Heart right ventricle (tissue), 16 donors: ENCODE measurements at regions not wholly inside any gene's neighbourhood (a gene's known extent, or its start where the extent isn't known, plus 50 kb on each side); places are given as distances from the start of the nearest gene placed in this dataset.

Experiments
- ATAC-seq, 8 donors: fragments of 200-7000 bp; cut with Tn5 transposase; one replicate each; pipeline ENCODE4 v1.9.1; 2020; ENCODE audit warnings: mild to moderate bottlenecking in 8 of 8, moderate library complexity in 8 of 8, moderate number of reproducible peaks in 1 of 8
- DNase-seq, 2 donors: peaks; one replicate each; pipeline ENCODE4 v3.0.0-alpha.2; 2020
- H3K27ac ChIP-seq, 10 donors: fragments of 200-600 bp; sonication (generic) in 2 of 10; one replicate each; pipeline versions ENCODE4 v1.5.0 to v1.8.0; 2020 to 2022; ENCODE audit warnings: mild to moderate bottlenecking in 3 of 10
- H3K27me3 ChIP-seq, 7 donors: fragments of 200-600 bp; one replicate each; pipeline ENCODE4 v1.8.0; 2021 to 2022; ENCODE audit warnings: mild to moderate bottlenecking in 2 of 7
- H3K36me3 ChIP-seq, 9 donors: fragments of 200-600 bp; sonication (generic) in 1 of 9; one replicate each; pipeline versions ENCODE4 v1.5.0 to v1.8.0; 2020 to 2022; ENCODE audit warnings: mild to moderate bottlenecking in 2 of 9
- H3K4me1 ChIP-seq, 9 donors: fragments of 200-600 bp; sonication (generic) in 1 of 9; one replicate each; pipeline versions ENCODE4 v1.5.0 to v1.8.0; 2020 to 2022; ENCODE audit warnings: mild to moderate bottlenecking in 4 of 9
- H3K4me3 ChIP-seq, 10 donors: fragments of 200-600 bp; sonication (generic) in 2 of 10; one replicate each; pipeline versions ENCODE4 v1.5.0 to v1.8.0; 2020 to 2022; ENCODE audit warnings: mild to moderate bottlenecking in 7 of 10, moderate library complexity in 2 of 10
- H3K9me3 ChIP-seq, 11 donors: fragments of 200-600 bp in 10 of 11; sonication (generic) in 2 of 11; one replicate each; pipeline versions ENCODE4 v1.5.0 to v1.8.0; 2013 to 2022; ENCODE audit warnings: mild to moderate bottlenecking in 2 of 11, control low read depth in 1 of 11, moderate library complexity in 1 of 11
- WGBS, 2 donors: extraction: QIAGEN DNeasy Blood & Tissue Kit; methylation state at CpG; one replicate each; pipeline ENCODE4 v1.1.7; 2013; ENCODE audit warnings: inconsistent platforms in 1 of 2; 5-methylcytosine and 5-hydroxymethylcytosine counted together
- intact Hi-C, 10 donors: fragments of 100-400 bp; cut with DNase I; formaldehyde crosslinking; loops; one replicate each; pipeline versions ENCODE4 v1.11.1 to v1.14.2; 2022
- TF ChIP-seq, protein P1 (sequence below), 9 donors: fragments of 200-600 bp; sonication (generic) in 2 of 9; IDR thresholded peaks; one replicate each; pipeline versions ENCODE4 v1.5.0 to v1.8.0; 2021 to 2022; ENCODE audit warnings: antibody characterized with exemption in 9 of 9, mild to moderate bottlenecking in 5 of 9, moderate library complexity in 1 of 9
- donor health status: Arrhythmogenic right ventricular cardiomyopathy.
- donor health status: ischemic (EF 13 %, LVEDD 7.1; RV severe dilation, severe dysfunction).
- donor health status: healthy with polysubstance abuse.
- donor health status: DM: no; HTN: yes; CAD: no.
- donor health status: DM: no; HTN: no; CAD: no.
- donor health status: ischemic (EF 25% LVEDD 6.9; RV normal size, moderate dysfunction).
- donor health status: ischemic (EF 25% LVEDD 5.7; RV mildly dilated, moderate dysfunction).
- donor health status: healthy.
- donor health status: DM: yes; HTN: yes; CAD: no.
- donor health status: Ischemic cardiomyopathy.
- donor health status: ischemic (EF 35%, LVEDD 5.7; RV mildly dilated, moderate dysfunction).
- donor health status: nonischemic (EF 11% LVEDD 7.7; RV severe dilation, severe dysfunction).
- donor health status: DM: yes; HTN: yes; CAD: no.
- donor health status: PGD.
- donor health status: ischemic (EF 29% LVEDD 5.4; RV normal size, mild dysfunction).
- donor health status: nonischemic (EF 23%, LVEDD 6.1; RV moderate dilation, normal function).

- TF ChIP-seq, protein P1, sequence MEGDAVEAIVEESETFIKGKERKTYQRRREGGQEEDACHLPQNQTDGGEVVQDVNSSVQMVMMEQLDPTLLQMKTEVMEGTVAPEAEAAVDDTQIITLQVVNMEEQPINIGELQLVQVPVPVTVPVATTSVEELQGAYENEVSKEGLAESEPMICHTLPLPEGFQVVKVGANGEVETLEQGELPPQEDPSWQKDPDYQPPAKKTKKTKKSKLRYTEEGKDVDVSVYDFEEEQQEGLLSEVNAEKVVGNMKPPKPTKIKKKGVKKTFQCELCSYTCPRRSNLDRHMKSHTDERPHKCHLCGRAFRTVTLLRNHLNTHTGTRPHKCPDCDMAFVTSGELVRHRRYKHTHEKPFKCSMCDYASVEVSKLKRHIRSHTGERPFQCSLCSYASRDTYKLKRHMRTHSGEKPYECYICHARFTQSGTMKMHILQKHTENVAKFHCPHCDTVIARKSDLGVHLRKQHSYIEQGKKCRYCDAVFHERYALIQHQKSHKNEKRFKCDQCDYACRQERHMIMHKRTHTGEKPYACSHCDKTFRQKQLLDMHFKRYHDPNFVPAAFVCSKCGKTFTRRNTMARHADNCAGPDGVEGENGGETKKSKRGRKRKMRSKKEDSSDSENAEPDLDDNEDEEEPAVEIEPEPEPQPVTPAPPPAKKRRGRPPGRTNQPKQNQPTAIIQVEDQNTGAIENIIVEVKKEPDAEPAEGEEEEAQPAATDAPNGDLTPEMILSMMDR (IDR thresholded peaks at IDR 0.05) = no peak
- no peak for ATAC-seq
- 85 to 96% methylated on average over 5 of the region's 5 CpGs for WGBS, 2 donors
- no peaks in the 10 kb centered on the region for H3K27me3 ChIP-seq
- no peak for DNase-seq
- peaks cover 0 to 24% (median 12%) of the 10 kb centered on the region in 9 donors for H3K4me1 ChIP-seq
- H3K4me3 ChIP-seq = no peak overlapping the region
- intact Hi-C loops = loop anchor here in 2 of 10 donors (10.0 kb wide), 2 partner anchors 158 to 168 kb away; no protein-coding TSS in a partner anchor
- H3K36me3 ChIP-seq = no peaks in the 10 kb centered on the region
- no peaks in the 10 kb centered on the region for H3K9me3 ChIP-seq
- H3K27ac ChIP-seq = no peak overlapping the region
These were observed 79.9 kb upstream of the SLC1A3 start for GRCh38 chr5:36526537-36526936.

DNA sequence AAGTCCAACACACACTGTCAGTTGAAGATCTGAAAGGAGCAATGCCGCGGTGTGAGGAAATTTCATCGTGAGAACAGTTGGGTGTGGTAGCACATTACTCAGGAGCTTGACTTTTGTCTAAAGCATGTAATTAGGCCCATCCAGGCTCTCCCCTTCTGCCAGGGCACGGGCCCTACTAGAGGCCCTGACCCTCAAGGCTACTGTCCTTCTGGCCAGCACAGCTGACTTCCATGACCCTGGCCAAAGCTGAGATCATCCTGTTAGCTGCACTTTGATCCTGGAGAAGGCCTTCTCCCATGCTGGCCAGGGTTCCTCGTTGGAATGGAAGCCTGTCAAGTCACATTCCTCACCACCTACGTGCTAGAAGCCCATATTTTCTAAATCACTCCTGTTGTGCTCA lies 77.8 kb upstream of the SLC1A3 start:
- ATAC-seq = peak in 1 of 8 donors; percentile 14

GRCh38 chr5:36529142-36529541 lies 77.3 kb upstream of the SLC1A3 start:
- TF ChIP-seq, protein P1 (IDR thresholded peaks at IDR 0.05) = no peak
- Histone ChIP-seq H3K27ac (no peak overlapping the region), H3K9me3 (no peaks in the 10 kb centered on the region), H3K27me3 (no peaks in the 10 kb centered on the region), H3K4me3 (no peak overlapping the region), H3K4me1 (peaks cover 0 to 5% (median 0%) of the 10 kb centered on the region in 9 donors), H3K36me3 (no peaks in the 10 kb centered on the region)
- intact Hi-C loops = loop anchor here in 2 of 10 donors (10.0 kb wide), 2 partner anchors 156 to 166 kb away; no protein-coding TSS in a partner anchor
- DNase-seq (no peak), ATAC-seq (no peak)
- 83 to 85% methylated on average over 1 of the region's 1 CpG for WGBS, 2 donors

More for the DNA sequence above, 77.8 kb upstream of the SLC1A3 start:
- no peaks in the 10 kb centered on the region for H3K36me3 ChIP-seq
- no peaks in the 10 kb centered on the region for H3K9me3 ChIP-seq
- intact Hi-C loops = loop anchor here in 2 of 10 donors (10.0 kb wide), 2 partner anchors 156 to 166 kb away; no protein-coding TSS in a partner anchor
- WGBS, 2 donors = 69 to 88% methylated on average over 6 of the region's 6 CpGs
- H3K4me3 ChIP-seq = no peak overlapping the region
- H3K27ac ChIP-seq = no peak overlapping the region
- H3K4me1 ChIP-seq = peaks cover 0 to 5% (median 0%) of the 10 kb centered on the region in 9 donors
- no peak for DNase-seq
- TF ChIP-seq, protein P1 (IDR thresholded peaks at IDR 0.05) = no peak
- H3K27me3 ChIP-seq = no peaks in the 10 kb centered on the region

DNA sequence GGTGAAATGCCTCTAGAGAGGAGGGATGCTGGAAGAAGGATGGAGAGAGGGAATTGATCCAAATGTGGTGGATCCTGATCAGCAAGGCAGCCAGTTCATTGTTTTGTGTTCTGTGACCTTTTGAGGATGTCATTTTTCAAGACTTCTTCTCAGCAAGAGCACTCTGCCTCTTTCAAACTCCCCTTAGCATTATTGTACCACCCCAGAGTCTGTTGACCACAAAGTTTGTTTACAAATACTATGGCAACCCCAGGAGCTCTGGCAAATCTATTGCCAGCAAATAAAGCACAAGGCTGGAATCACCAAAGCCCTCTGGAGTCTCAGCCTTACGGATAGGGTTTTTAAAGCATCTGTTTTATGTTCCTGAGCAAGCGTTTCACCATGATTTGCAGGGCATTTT lies 76.2 kb upstream of the SLC1A3 start:
- 37 to 45% methylated on average over 2 of the region's 2 CpGs for WGBS, 2 donors
- Histone ChIP-seq H3K27ac (no peak overlapping the region), H3K9me3 (no peaks in the 10 kb centered on the region), H3K4me3 (no peak overlapping the region), H3K27me3 (no peaks in the 10 kb centered on the region), H3K36me3 (no peaks in the 10 kb centered on the region), H3K4me1 (peaks cover 0 to 5% (median 2%) of the 10 kb centered on the region in 9 donors)
- DNase-seq (no peak), ATAC-seq (peak in 2 of 8 donors; percentile 29 to 56)
- intact Hi-C loops = no loop called here
- TF ChIP-seq, protein P1 (IDR thresholded peaks at IDR 0.05) = no peak
